Testis (tissue), 2 donors: ENCODE measurements at regions not wholly inside any gene's neighbourhood (a gene's known extent, or its start where the extent isn't known, plus 50 kb on each side); places are given as distances from the start of the nearest gene placed in this dataset.

Experiments used
- CTCF ChIP-seq, 3 experiments: fragments of 450-650 bp in 2 of 3; fragments of 200-600 bp in 1 of 3; sonication (generic) in 1 of 3; IDR thresholded peaks; one replicate each; pipeline ENCODE4 v1.5.1; 2016 to 2019; ENCODE audit warnings: antibody characterized with exemption in 3 of 3, mild to moderate bottlenecking in 2 of 3, moderate library complexity in 1 of 3
- POLR2A ChIP-seq: fragments of 450-650 bp; IDR thresholded peaks from one replicate; pipeline ENCODE4 v1.6.1; 2017; ENCODE audit warnings: antibody characterized with exemption, mild to moderate bottlenecking, moderate library complexity

- no peak for TF ChIP-seq CTCF (IDR thresholded peaks at IDR 0.05)
- TF ChIP-seq POLR2A = no peak
Observed at GRCh38 chr6:74609871-74610270, 596.0 kb downstream of the COL12A1 start.
